RWPE1 (cell line): ENCODE measurements at regions not wholly inside any gene's neighbourhood (a gene's known extent, or its start where the extent isn't known, plus 50 kb on each side); places are given as distances from the start of the nearest gene placed in this dataset.

Source experiments
- CTCF ChIA-PET: fragments of 350-600 bp; sonication (Branson Sonifier 250); formaldehyde crosslinking; extraction: SDS; loops from one replicate; lab custom pipeline; 2021; lab: Yijun Ruan, JAX
- POLR2A ChIA-PET: fragments of 400-600 bp; formaldehyde crosslinking; extraction: SDS; loops from one replicate; lab custom pipeline; 2020; ENCODE audit warnings: antibody characterized with exemption; ENCODE audit not compliant: low non-redundant PET; lab: Yijun Ruan, JAX
- DNase-seq: peaks from one replicate; pipeline ENCODE4 v3.0.0; 2012; ENCODE audit warnings: low spot score
- H3K27ac ChIP-seq: fragments of 450-650 bp; 2 replicates; pipeline ENCODE4 v1.5.1; 2017
- TF ChIP-seq, protein P1 (sequence below): fragments of 450-650 bp; conservative IDR thresholded peaks from 2 replicates; pipeline ENCODE4 v1.5.1; 2017; ENCODE audit warnings: low read depth, mild to moderate bottlenecking

DNA sequence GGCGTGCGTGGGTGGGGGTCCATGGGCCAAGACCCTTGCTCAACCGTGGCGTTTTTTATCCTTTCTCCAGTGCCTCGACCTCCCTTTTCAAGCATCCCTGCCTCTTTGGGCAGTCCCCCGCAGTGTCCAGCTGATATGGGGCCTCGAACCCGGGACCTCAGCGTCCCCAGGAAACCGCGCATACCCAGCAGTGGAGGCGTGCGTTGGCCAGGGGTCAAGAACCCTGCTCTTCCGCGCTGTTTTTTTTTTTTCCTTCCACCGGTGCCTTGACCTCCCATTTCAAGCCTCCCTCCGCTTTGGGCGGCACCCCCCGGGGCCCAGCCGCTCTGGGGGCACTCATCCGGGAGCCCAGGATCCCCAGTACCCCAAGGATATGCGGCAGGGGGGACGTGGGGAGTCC lies 325.8 kb downstream of the ALG10 start:
- no peak overlapping the region for H3K27ac ChIP-seq
- POLR2A ChIA-PET: no interaction called here
- TF ChIP-seq, protein P1, sequence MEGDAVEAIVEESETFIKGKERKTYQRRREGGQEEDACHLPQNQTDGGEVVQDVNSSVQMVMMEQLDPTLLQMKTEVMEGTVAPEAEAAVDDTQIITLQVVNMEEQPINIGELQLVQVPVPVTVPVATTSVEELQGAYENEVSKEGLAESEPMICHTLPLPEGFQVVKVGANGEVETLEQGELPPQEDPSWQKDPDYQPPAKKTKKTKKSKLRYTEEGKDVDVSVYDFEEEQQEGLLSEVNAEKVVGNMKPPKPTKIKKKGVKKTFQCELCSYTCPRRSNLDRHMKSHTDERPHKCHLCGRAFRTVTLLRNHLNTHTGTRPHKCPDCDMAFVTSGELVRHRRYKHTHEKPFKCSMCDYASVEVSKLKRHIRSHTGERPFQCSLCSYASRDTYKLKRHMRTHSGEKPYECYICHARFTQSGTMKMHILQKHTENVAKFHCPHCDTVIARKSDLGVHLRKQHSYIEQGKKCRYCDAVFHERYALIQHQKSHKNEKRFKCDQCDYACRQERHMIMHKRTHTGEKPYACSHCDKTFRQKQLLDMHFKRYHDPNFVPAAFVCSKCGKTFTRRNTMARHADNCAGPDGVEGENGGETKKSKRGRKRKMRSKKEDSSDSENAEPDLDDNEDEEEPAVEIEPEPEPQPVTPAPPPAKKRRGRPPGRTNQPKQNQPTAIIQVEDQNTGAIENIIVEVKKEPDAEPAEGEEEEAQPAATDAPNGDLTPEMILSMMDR: no peak
- CTCF ChIA-PET: no interaction called here
- no peak for DNase-seq

DNA sequence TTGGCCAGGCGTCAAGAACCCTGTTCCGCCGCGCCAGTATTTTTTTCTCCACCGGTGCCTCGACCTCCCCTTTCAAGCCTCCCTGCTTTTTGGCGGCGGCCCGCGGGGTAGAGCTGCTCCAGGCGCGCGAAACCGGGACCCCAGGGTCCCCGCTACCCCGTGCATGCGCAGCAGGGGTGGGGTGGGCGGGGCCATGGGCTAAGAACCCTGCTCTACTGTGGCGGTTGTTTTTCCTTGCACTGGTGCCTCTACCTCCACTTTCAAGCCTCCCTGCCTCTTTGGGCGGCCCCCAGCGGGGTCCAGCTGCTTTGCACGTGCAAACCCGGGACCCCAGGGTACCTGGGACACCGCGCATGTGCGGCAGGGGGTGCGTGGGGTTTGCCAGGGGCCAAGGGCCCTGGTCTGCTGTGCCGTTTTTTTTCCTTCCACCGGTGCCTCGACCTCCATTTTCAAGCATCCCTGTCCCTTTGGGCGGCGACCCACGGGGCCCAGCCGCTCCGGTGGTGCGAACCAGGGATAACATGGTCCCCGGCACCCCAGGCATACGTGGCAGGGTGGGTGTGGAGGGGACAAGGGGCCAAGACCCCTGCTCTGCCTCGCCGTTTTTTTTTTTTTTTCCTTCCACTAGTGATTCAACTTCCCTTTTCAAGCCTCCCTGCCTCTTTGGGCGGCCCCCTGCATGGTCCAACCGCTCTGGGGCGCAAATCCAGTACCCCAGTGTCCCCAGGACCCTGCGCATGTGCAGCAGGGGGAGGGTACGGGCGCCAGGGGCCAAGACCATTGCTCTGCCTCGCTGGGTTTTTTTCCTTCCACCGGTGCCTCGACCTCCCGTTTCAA lies 326.8 kb downstream of the ALG10 start:
- H3K27ac ChIP-seq: no peak overlapping the region
- TF ChIP-seq, protein P1: no peak
- ChIA-PET CTCF (no interaction called here), POLR2A (no interaction called here)
- DNase-seq: no peak

DNA sequence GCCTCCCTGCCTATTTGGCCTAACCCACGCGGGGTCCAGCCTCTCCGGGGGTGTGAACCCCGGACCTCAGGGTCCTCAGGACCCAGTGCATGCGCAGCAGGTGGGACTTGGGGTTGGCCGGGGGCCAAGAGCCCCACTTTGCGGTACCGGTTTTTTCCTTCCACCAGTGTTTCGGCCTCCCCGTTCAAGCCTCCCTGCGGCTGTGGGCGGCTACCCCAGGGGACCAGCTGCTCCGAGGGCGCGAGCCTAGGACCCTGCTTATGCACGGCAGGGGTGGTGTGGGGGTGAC lies 327.3 kb downstream of the ALG10 start:
- POLR2A ChIA-PET: no interaction called here
- no peak for DNase-seq

DNA sequence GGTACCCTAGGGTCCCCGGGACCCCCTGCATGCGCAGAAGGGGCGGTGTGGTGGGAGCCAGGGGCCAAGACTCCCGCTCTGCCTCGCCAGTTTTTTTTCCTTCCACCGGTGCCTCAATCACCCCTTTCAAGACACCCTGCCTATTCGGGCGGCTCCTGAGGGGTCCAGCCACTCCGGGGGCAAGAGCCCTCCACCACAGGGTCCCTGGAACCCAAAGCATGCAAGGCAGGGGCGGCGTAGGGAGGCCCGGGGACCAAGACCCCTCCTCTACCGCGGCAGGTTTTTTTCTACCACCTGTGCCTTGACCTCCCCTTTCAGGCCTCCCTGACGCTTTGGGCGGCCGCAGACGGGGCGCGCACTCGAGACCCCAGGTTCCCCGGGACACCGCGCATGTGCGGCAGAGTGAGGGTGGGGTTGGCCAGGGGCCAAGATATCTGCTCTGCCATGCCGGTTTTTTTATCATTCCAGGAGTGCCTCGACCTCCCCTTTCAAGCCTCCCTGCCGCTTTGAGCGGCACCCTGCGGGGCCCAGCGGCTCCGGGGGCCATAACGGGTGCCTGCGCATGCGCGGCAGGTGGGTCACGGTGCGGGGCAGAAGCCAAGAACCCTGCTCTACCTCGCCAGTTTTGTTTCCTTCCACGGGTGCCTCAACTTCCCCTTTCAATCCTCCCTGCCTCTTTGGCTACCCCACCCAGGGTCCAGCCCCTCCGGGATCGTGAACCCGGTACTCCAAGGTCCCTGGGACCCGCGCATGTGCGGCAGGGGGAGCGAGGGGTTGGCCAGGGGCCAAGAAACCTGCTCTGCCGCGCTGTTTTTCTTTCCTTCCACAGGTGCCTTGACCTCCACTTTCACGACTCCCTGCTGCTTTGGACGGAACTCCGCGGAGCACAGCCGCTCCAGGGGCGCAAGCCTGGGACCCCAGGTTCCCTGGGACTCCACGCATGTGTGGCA lies 328.1 kb downstream of the ALG10 start:
- ChIA-PET POLR2A (no interaction called here), CTCF (no interaction called here)
- TF ChIP-seq, protein P1: no peak
- no peak for DNase-seq
- H3K27ac ChIP-seq: no peak overlapping the region

More for the DNA sequence above, 327.3 kb downstream of the ALG10 start:
- CTCF ChIA-PET: no interaction called here
- H3K27ac ChIP-seq: no peak overlapping the region
- TF ChIP-seq, protein P1: no peak

DNA sequence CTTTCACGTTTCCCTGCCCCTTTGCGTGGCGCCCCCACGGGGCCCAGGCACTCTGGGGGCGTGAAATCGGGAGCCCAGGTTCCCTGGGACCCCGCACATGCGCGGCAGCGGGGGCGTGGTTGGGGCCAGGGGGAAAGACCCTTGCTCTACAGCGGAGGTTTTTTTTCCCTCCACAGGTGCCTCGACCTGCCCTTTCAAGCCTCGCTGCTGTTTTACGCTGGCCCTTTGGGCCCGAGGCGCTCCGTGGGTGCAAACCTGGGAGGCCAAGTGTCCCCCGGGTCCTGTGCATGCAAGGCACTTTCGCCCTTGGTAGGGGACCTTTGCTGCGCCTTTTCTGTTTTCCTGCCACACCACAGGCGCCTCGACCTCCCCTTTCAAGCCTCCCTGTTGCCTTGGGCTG lies 329.8 kb downstream of the ALG10 start:
- H3K27ac ChIP-seq: no peak overlapping the region
- DNase-seq: no peak
- TF ChIP-seq, protein P1: no peak
- CTCF ChIA-PET: no interaction called here
- POLR2A ChIA-PET: no interaction called here

DNA sequence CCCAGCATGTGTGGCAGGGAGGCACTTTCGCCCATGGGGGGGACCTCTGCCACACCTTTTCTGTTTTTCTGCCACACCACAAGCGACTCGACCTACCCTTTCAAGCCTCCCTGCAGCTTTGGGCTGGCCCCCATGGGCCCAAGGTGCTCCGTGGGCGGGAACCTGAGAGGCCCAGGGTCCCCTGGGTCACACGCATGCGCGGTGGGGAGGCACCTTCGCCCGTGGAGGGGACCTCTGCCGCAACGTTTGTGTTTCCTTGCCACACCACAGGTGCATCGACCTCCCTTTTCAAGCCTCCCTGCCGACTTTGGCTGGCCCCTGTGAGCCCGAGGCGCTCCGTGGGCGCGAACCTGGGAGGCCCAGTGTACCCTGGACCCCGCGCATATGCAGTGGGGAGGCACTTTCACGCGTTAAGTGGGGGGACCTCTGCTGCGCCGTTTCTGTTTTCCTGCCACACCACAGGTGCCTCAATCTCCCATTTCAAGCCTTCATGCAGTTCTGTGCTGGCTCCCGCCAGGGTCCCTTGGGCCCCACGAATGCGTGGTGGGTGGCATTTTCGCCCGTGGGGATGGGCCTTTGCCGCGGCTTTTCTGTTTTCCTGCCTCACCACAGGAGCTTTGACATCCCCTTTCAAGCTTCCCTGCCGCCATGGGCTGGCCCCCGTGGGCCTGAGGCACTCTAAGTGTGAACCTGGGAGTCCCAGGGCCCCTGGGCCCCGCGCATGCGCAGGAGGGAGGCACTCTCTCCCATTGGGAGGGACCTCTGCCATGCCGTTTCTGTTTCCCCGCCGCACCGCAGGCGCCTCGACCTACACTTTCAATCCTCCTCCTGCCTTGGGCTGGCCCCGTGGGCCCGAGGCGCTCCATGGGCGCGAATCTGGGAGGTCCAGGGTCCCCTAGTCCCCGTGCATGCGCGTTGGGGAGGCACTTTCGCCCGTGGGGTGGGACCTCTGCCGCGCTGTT lies 332.2 kb downstream of the ALG10 start:
- no peak for DNase-seq
- POLR2A ChIA-PET: no interaction called here

More for the DNA sequence above, 332.2 kb downstream of the ALG10 start:
- H3K27ac ChIP-seq: no peak overlapping the region
- CTCF ChIA-PET: no interaction called here
- TF ChIP-seq, protein P1: no peak
